Endodermal cell (in vitro differentiated cells): ENCODE measurements at regions not wholly inside any gene's neighbourhood (a gene's known extent, or its start where the extent isn't known, plus 50 kb on each side); places are given as distances from the start of the nearest gene placed in this dataset.

Experiments
- DNase-seq: peaks from one replicate; pipeline ENCODE4 v3.0.0-alpha.2; 2017
- H3K27ac ChIP-seq: 2 replicates; pipeline ENCODE4 v1.5.1; 2013; ENCODE audit warnings: mild to moderate bottlenecking, low read depth, low read length, moderate library complexity
- H3K27me3 ChIP-seq: 2 replicates; pipeline ENCODE4 v1.6.1; 2013; ENCODE audit warnings: mild to moderate bottlenecking, low read length, moderate library complexity; ENCODE audit not compliant: insufficient read depth, control insufficient read depth, poor library complexity, severe bottlenecking
- H3K36me3 ChIP-seq: 2 replicates; pipeline ENCODE4 v1.7.0; 2013; ENCODE audit warnings: mild to moderate bottlenecking, low read length, moderate library complexity; ENCODE audit not compliant: control insufficient read depth, insufficient read depth
- H3K4me1 ChIP-seq: one replicate; pipeline ENCODE4 v1.7.0; 2013; ENCODE audit warnings: low read length; ENCODE audit not compliant: control insufficient read depth, insufficient read depth
- H3K4me3 ChIP-seq: 2 replicates; pipeline ENCODE4 v1.5.1; 2013; ENCODE audit warnings: mild to moderate bottlenecking, low read length, moderate library complexity
- H3K9ac ChIP-seq: 2 replicates; pipeline ENCODE4 v1.6.1; 2013; ENCODE audit warnings: mild to moderate bottlenecking, low read length, moderate library complexity; ENCODE audit not compliant: poor library complexity, severe bottlenecking; ENCODE audit errors: extremely low read depth
- H3K9me3 ChIP-seq: 2 replicates; pipeline ENCODE4 v1.6.1; 2013; ENCODE audit warnings: mild to moderate bottlenecking, low read length, moderate library complexity; ENCODE audit not compliant: control insufficient read depth
- H3K27ac Mint-ChIP-seq: 2 replicates; pipeline ENCODE4 v1.8.0; 2020; ENCODE audit warnings: mixed read lengths
- H3K27me3 Mint-ChIP-seq: 2 replicates; pipeline ENCODE4 v1.8.0; 2021; ENCODE audit warnings: mild to moderate bottlenecking, mixed read lengths; ENCODE audit not compliant: insufficient read depth
- H3K36me3 Mint-ChIP-seq: 2 replicates; pipeline ENCODE4 v1.8.0; 2020; ENCODE audit warnings: low read depth, mixed read lengths
- H3K4me1 Mint-ChIP-seq: 2 replicates; pipeline ENCODE4 v1.8.0; 2020; ENCODE audit warnings: mixed read lengths
- H3K4me3 Mint-ChIP-seq: 2 replicates; pipeline ENCODE4 v1.8.0; 2020; ENCODE audit warnings: mild to moderate bottlenecking, moderate library complexity, mixed read lengths
- H3K9me3 Mint-ChIP-seq: 2 replicates; pipeline ENCODE4 v1.8.0; 2020; ENCODE audit warnings: mild to moderate bottlenecking, mixed read lengths
- CTCF ChIP-seq: fragments of 200-600 bp; sonication (generic); conservative IDR thresholded peaks from 2 replicates; pipeline ENCODE4 v1.5.0; 2021; ENCODE audit warnings: antibody characterized with exemption, mild to moderate bottlenecking
- WGBS, 2 experiments: methylation state at CpG; one replicate each; pipeline versions ENCODE4 v1.1.5 to v1.1.7; 2013; ENCODE audit warnings: missing lambda C conversion rate in 2 of 2, mixed read lengths in 1 of 2; ENCODE audit not compliant: insufficient coverage in 1 of 2, insufficient read length in 1 of 2; 5-methylcytosine and 5-hydroxymethylcytosine counted together

GRCh38 chr6:126553854-126554253 is 213.9 kb downstream of the CENPW start:
- Mint-ChIP-seq H3K4me3 (no peak overlapping the region), H3K4me1 (no peaks in the 10 kb centered on the region), H3K9me3 (no peaks in the 10 kb centered on the region), H3K27ac (no peak overlapping the region), H3K36me3 (no peaks in the 10 kb centered on the region), H3K27me3 (no peaks in the 10 kb centered on the region)
- no peak for TF ChIP-seq CTCF
- H3K36me3 ChIP-seq, result no peaks in the 10 kb centered on the region
- no CpG with 5 or more reads among the region's 1 CpG for WGBS, 2 experiments
- H3K27ac ChIP-seq, result no peak overlapping the region
- no peak for DNase-seq
- H3K9ac ChIP-seq, result no peak overlapping the region
- peaks cover 8% of the 10 kb centered on the region for H3K9me3 ChIP-seq
- H3K27me3 ChIP-seq, result no peaks in the 10 kb centered on the region
- no peaks in the 10 kb centered on the region for H3K4me1 ChIP-seq
- no peak overlapping the region for H3K4me3 ChIP-seq

GRCh38 chr6:126570507-126570906 is 230.6 kb downstream of the CENPW start:
- H3K4me3 Mint-ChIP-seq, result no peak overlapping the region
- no peaks in the 10 kb centered on the region for H3K9me3 ChIP-seq
- H3K27ac Mint-ChIP-seq, result no peak overlapping the region
- H3K27ac ChIP-seq, result no peak overlapping the region
- no peak for DNase-seq
- no peaks in the 10 kb centered on the region for H3K36me3 Mint-ChIP-seq
- no peak for TF ChIP-seq CTCF
- no peak overlapping the region for H3K9ac ChIP-seq
- no peaks in the 10 kb centered on the region for H3K4me1 ChIP-seq
- H3K27me3 ChIP-seq, result no peaks in the 10 kb centered on the region
- no peaks in the 10 kb centered on the region for H3K27me3 Mint-ChIP-seq
- H3K36me3 ChIP-seq, result no peaks in the 10 kb centered on the region
- H3K4me3 ChIP-seq, result no peak overlapping the region
- H3K4me1 Mint-ChIP-seq, result no peaks in the 10 kb centered on the region
- WGBS, 2 experiments, result 95 to 100% methylated on average over 1 of the region's 1 CpG
- no peaks in the 10 kb centered on the region for H3K9me3 Mint-ChIP-seq

- 100% methylated on average over 1 of the region's 1 CpG; no CpG with 5 or more reads in 1 of the 2 experiments for WGBS, 2 experiments
- Mint-ChIP-seq H3K9me3 (no peaks in the 10 kb centered on the region), H3K36me3 (no peaks in the 10 kb centered on the region), H3K4me1 (no peaks in the 10 kb centered on the region), H3K27ac (no peak overlapping the region), H3K27me3 (no peaks in the 10 kb centered on the region), H3K4me3 (no peak overlapping the region)
- TF ChIP-seq CTCF, result no peak
- H3K9me3 ChIP-seq, result no peaks in the 10 kb centered on the region
- no peak overlapping the region for H3K27ac ChIP-seq
- no peak overlapping the region for H3K4me3 ChIP-seq
- H3K9ac ChIP-seq, result no peak overlapping the region
- no peaks in the 10 kb centered on the region for H3K4me1 ChIP-seq
- no peaks in the 10 kb centered on the region for H3K27me3 ChIP-seq
- no peak for DNase-seq
- H3K36me3 ChIP-seq, result no peaks in the 10 kb centered on the region
Observed at GRCh38 chr6:126574301-126574700, 234.4 kb downstream of the CENPW start.
